Stimulated activated CD4-positive, alpha-beta T cell treated with anti-CD3 and anti-CD28 coated beads, Interleukin-4, amount 100 ng/mL, for 24 hours (primary cell): ENCODE measurements at regions not wholly inside any gene's neighbourhood (a gene's known extent, or its start where the extent isn't known, plus 50 kb on each side); places are given as distances from the start of the nearest gene placed in this dataset.
"Not testable (repeated sequence)": the region's sequence is repeated elsewhere in the genome, so short reads cannot be mapped to it uniquely, and the experiment has no call there.

Source experiments
- DNase-seq: peaks from one replicate; pipeline ENCODE4 v3.0.0-alpha.2; 2020

GRCh38 chr6:85278466-85279035 lies 171.3 kb upstream of the NT5E start:
- no peak for DNase-seq

- DNase-seq = not testable (repeated sequence)
These were observed 173.9 kb upstream of the NT5E start for GRCh38 chr6:85276026-85276425.

GRCh38 chr6:85275338-85275985 lies 174.4 kb upstream of the NT5E start:
- no peak for DNase-seq

GRCh38 chr6:85273870-85274269 lies 176.0 kb upstream of the NT5E start:
- no peak for DNase-seq

GRCh38 chr6:85273046-85273445 lies 176.8 kb upstream of the NT5E start:
- no peak for DNase-seq

GRCh38 chr6:85272592-85272991 lies 177.3 kb upstream of the NT5E start:
- DNase-seq = no peak

- DNase-seq = no peak
These were observed 187.3 kb upstream of the NT5E start for GRCh38 chr6:85262621-85263020.

GRCh38 chr6:85261271-85261670 lies 188.6 kb upstream of the NT5E start:
- DNase-seq = no peak

- no peak for DNase-seq
These were observed 194.2 kb upstream of the NT5E start for GRCh38 chr6:85255661-85256060.

- DNase-seq = no peak
These were observed 197.3 kb upstream of the NT5E start for GRCh38 chr6:85252552-85252951.

GRCh38 chr6:85252085-85252484 lies 197.8 kb upstream of the NT5E start:
- no peak for DNase-seq

- no peak for DNase-seq
These were observed 198.6 kb upstream of the NT5E start for GRCh38 chr6:85251300-85251699.

GRCh38 chr6:85250586-85251220 lies 199.2 kb upstream of the NT5E start:
- DNase-seq = no peak

GRCh38 chr6:85245004-85245403 lies 204.9 kb upstream of the NT5E start:
- DNase-seq = no peak

- DNase-seq = no peak
These were observed 208.3 kb upstream of the NT5E start for GRCh38 chr6:85241498-85242052.

GRCh38 chr6:85240787-85241385 lies 209.0 kb upstream of the NT5E start:
- DNase-seq = no peak

- DNase-seq = no peak
These were observed 212.4 kb upstream of the NT5E start for GRCh38 chr6:85237478-85237877.

- DNase-seq = no peak
These were observed 213.2 kb upstream of the NT5E start for GRCh38 chr6:85236636-85237035.

- DNase-seq = not testable (repeated sequence)
These were observed 222.5 kb upstream of the NT5E start for GRCh38 chr6:85227345-85227744.

GRCh38 chr6:85212794-85213193 lies 237.1 kb upstream of the NT5E start:
- DNase-seq = not testable (repeated sequence)

GRCh38 chr6:85195243-85195642 lies 254.6 kb upstream of the NT5E start:
- DNase-seq = no peak

GRCh38 chr6:85193339-85193738 lies 256.5 kb upstream of the NT5E start:
- no peak for DNase-seq

- DNase-seq = no peak
These were observed 257.3 kb upstream of the NT5E start for GRCh38 chr6:85192596-85192995.

GRCh38 chr6:85192186-85192585 lies 257.7 kb upstream of the NT5E start:
- no peak for DNase-seq
